GM12873 (cell line): ENCODE measurements at regions not wholly inside any gene's neighbourhood (a gene's known extent, or its start where the extent isn't known, plus 50 kb on each side); places are given as distances from the start of the nearest gene placed in this dataset.

ENCODE experiments used
- CTCF ChIP-seq: IDR thresholded peaks from 2 replicates; pipeline ENCODE4 v1.5.1; 2012; ENCODE audit warnings: low read depth, mild to moderate bottlenecking, moderate library complexity, low read length, control low read depth; ENCODE audit not compliant: insufficient read depth; ENCODE audit errors: missing control alignments

- no peak for TF ChIP-seq CTCF
Observed at GRCh38 chr10:4373612-4374011, 452.4 kb upstream of the AKR1E2 start.

- no peak for TF ChIP-seq CTCF
Observed at GRCh38 chr10:4373098-4373497, 452.9 kb upstream of the AKR1E2 start.

DNA sequence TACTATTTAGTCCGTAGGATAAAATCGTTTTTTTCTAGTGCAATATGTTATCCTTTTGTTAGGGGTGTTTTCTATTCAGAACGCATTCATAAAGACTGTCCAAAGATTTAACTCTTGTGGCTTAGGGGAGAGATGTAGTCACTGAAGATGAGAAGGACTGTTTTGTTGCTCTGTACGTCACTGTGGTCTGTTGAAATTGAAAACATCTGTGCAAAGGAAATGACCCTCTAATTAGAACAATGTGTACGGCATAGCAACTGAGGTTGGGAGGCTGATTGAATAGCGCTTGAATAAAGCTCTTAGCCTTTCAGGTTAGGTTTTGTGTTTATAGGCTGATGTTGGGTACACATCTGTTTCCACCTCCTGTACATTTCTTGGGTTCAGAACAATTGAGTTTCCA lies 453.4 kb upstream of the AKR1E2 start:
- no peak for TF ChIP-seq CTCF

- TF ChIP-seq CTCF = no peak
Observed at GRCh38 chr10:4371691-4372295, 454.2 kb upstream of the AKR1E2 start.

DNA sequence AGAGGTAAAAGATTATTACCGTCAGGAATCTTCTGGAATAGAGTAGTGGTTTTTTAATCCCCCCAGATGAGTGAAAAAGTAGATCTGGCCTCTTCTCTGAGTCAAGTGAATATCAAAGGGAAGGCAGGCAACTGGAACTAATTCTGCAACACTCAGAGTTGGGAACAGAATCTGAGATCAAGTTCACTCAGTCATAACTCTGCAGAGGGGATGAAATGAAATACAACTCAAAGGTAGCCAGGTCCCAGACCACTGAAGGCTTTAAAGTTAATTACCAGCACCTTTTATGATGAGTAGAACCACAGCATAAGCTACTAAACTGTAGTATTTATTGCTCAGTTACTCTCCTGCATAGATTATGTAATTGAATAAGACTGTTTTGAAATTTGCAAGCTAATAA lies 455.6 kb upstream of the AKR1E2 start:
- TF ChIP-seq CTCF = no peak

- TF ChIP-seq CTCF = no peak
Observed at GRCh38 chr10:4361581-4361980, 464.4 kb upstream of the AKR1E2 start.

DNA sequence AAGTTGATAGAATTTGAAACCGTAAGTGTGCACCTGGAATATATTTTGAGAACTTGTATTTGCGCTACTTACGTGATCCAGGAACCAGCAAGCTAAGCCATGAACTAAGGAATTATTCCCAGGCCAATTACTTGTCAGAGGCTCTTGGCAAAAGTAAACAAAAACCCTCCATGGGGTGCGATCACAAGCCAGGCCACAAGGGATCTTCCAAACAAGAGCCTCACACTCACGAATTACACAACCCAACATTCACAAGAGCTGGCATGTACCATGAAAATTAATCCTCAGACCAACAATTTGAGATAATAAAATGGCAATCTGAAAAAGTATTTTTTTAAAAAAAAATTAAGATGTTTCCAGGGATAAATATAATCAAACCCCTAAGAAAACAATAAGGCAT lies 467.0 kb upstream of the AKR1E2 start:
- no peak for TF ChIP-seq CTCF

DNA sequence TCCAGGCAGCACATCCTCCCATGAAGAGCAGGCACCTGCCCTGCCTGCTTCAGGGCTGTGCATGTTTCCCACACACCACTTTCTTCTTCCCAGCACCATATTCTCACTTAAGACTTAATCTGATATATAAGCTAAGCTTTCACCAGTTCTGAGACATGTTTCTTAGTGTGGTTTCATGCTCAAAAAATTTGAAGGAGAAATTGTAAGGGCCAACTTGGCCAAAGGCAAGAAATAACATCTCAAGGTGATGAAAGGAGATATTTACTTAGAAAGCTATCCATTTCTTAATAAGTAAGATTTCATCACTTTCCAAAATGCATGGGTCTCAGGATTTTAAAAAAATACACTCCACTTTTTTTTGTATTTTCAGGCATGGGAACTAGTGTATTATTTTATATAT lies 468.1 kb upstream of the AKR1E2 start:
- TF ChIP-seq CTCF = no peak
